ENCODE measurements at regions not wholly inside any gene's neighbourhood (a gene's known extent, or its start where the extent isn't known, plus 50 kb on each side); places are given as distances from the start of the nearest gene placed in this dataset.
"Not testable (repeated sequence)": the region's sequence is repeated elsewhere in the genome, so short reads cannot be mapped to it uniquely, and the experiment has no call there.

GRCh38 chr4:122100508-122100907 lies 51.6 kb upstream of the BLTP1 start:
- no peak for DNase-seq
- H3K27me3 Mint-ChIP-seq: peaks cover 2 to 45% (median 11%) of the 10 kb centered on the region in 5 donors
- POLR2A ChIA-PET: no interaction called here

DNA sequence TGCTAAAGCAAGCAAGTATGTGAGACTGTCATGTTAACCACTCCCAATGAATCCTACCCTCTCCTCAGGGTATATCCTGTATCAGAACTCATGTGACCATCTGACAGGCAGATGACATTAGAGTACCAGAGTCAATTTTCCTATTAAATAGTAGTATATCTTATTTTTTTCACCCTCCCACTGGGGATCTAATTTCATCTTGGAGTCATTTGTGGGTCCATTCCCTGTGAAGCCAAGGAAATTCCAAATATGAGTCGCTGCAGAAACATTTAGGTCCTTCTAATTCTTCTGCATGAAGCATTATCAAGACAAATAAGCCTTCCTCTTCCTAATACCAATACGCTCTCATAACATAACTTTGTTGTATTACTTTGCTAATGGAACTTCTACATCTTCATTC lies 52.2 kb upstream of the BLTP1 start:
- no peak for ATAC-seq
- Mint-ChIP-seq H3K9me3 (no peaks in the 10 kb centered on the region), H3K27ac (no peak overlapping the region), H3K27me3 (peaks cover 2 to 45% (median 11%) of the 10 kb centered on the region in 5 donors), H3K36me3 (no peaks in the 10 kb centered on the region), H3K4me3 (no peak overlapping the region), H3K4me1 (no peaks in the 10 kb centered on the region)
- POLR2A ChIA-PET: no interaction called here
- DNase-seq: no peak

More at GRCh38 chr4:122100508-122100907, 51.6 kb upstream of the BLTP1 start:
- Mint-ChIP-seq H3K27ac (no peak overlapping the region), H3K4me3 (no peak overlapping the region), H3K36me3 (no peaks in the 10 kb centered on the region), H3K4me1 (no peaks in the 10 kb centered on the region), H3K9me3 (no peaks in the 10 kb centered on the region)
- no peak for ATAC-seq

GRCh38 chr4:122091836-122092405 lies 60.2 kb upstream of the BLTP1 start:
- no peaks in the 10 kb centered on the region for H3K4me1 Mint-ChIP-seq
- H3K36me3 Mint-ChIP-seq: no peaks in the 10 kb centered on the region
- no peak for DNase-seq
- ATAC-seq: no peak
- no peak overlapping the region for H3K4me3 Mint-ChIP-seq
- H3K27ac Mint-ChIP-seq: no peak overlapping the region
- H3K27me3 Mint-ChIP-seq: peaks cover 5 to 49% (median 13%) of the 10 kb centered on the region in 5 donors
- no peaks in the 10 kb centered on the region for H3K9me3 Mint-ChIP-seq
- POLR2A ChIA-PET: no interaction called here

DNA sequence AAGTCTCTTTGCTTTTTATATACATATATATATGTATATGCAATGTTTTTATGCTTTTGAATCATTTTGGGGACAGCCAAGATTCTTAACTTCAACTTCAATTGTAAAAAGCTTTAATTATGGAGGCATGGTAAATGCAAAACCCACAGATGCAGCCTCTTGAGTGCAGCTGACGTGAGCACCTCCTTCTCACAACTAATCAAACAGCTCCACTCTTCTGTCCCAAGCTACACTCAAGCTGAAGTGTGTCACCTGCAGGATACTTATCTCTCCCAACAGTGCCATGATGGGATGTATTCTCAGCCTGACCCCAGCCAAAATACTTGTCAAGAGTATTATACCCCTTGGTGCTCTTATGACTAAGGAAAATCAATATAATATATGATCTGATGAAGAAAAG lies 60.7 kb upstream of the BLTP1 start:
- H3K9me3 Mint-ChIP-seq: no peaks in the 10 kb centered on the region
- POLR2A ChIA-PET: no interaction called here

DNA sequence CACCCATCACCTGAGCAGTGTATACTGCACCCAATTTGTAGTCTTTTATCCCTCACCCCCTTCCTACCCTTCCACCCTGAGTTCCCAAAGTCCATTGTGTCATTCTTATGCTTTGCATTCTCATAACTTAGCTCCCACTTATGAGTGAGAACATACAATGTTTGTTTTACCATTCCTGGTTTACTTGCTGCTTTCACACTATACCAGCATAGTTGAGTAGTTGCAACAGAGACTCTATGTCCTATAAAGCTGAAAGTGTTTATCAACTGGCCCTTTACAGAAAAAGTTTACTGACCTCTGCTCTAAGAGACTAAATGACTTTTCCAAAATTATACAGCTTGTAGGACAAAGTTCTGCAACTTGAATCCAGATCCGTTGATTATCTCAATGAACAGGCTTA lies 61.1 kb upstream of the BLTP1 start:
- POLR2A ChIA-PET: no interaction called here
- DNase-seq: no peak
- H3K36me3 Mint-ChIP-seq: no peaks in the 10 kb centered on the region
- H3K27ac Mint-ChIP-seq: no peak overlapping the region
- H3K4me3 Mint-ChIP-seq: no peak overlapping the region
- no peaks in the 10 kb centered on the region for H3K9me3 Mint-ChIP-seq
- ATAC-seq: no peak
- H3K27me3 Mint-ChIP-seq: peaks cover 4 to 41% (median 13%) of the 10 kb centered on the region in 5 donors
- H3K4me1 Mint-ChIP-seq: no peaks in the 10 kb centered on the region

More for the DNA sequence above, 60.7 kb upstream of the BLTP1 start:
- DNase-seq (no peak), ATAC-seq (no peak)
- Mint-ChIP-seq H3K36me3 (no peaks in the 10 kb centered on the region), H3K4me1 (no peaks in the 10 kb centered on the region), H3K4me3 (no peak overlapping the region), H3K27ac (no peak overlapping the region), H3K27me3 (peaks cover 6 to 45% (median 13%) of the 10 kb centered on the region in 5 donors)

DNA sequence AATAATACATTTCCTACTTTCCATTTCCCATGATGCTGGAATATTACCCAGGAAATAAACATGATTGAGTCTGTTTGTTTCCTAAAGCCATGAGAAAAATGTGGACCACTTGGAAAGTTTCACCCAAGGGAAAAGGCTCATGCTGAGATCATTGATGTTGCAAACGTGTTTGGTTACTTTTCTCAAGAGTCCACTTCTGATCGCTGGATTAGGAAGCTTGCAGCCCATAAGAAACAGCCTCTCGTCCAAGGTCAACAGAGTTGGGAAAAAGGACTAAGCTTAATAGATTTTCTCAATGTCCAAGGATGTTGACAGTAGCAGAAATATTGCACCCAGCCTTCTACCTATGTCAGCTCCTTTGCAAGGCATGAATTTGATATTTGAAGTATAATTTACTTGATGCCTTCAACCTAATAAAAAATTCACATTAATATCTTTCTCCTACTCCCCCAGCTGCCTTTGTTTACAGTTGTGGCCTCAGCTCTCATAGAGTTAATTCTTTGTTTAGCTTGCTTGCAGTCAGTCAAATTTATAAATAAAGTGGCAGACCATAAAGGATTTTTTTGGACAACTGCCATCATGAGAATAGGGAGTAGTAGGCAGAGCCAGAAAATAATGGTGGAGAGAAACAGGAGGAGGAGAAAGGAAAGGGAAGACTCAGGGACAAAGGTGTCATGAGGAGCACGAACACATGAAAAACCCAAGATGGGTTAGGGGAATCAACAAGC lies 65.6 kb upstream of the BLTP1 start:
- no peak overlapping the region for H3K27ac Mint-ChIP-seq
- no peaks in the 10 kb centered on the region for H3K9me3 Mint-ChIP-seq
- DNase-seq: no peak
- H3K4me1 Mint-ChIP-seq: no peaks in the 10 kb centered on the region
- H3K27me3 Mint-ChIP-seq: peaks cover 3 to 16% (median 6%) of the 10 kb centered on the region in 5 donors
- POLR2A ChIA-PET: no interaction called here
- no peak overlapping the region for H3K4me3 Mint-ChIP-seq
- ATAC-seq: no peak
- no peaks in the 10 kb centered on the region for H3K36me3 Mint-ChIP-seq

- H3K36me3 Mint-ChIP-seq: peaks cover 0 to 7% (median 0%) of the 10 kb centered on the region in 3 donors
- H3K4me1 Mint-ChIP-seq: no peaks in the 10 kb centered on the region
- H3K27ac Mint-ChIP-seq: no peak overlapping the region
- H3K9me3 Mint-ChIP-seq: no peaks in the 10 kb centered on the region
- DNase-seq (no peak), ATAC-seq (no peak)
- H3K4me3 Mint-ChIP-seq: no peak overlapping the region
- peaks cover 3 to 9% (median 6%) of the 10 kb centered on the region in 5 donors for H3K27me3 Mint-ChIP-seq
- POLR2A ChIA-PET: no interaction called here
These were observed 68.1 kb upstream of the BLTP1 start for GRCh38 chr4:122083989-122084388.

DNA sequence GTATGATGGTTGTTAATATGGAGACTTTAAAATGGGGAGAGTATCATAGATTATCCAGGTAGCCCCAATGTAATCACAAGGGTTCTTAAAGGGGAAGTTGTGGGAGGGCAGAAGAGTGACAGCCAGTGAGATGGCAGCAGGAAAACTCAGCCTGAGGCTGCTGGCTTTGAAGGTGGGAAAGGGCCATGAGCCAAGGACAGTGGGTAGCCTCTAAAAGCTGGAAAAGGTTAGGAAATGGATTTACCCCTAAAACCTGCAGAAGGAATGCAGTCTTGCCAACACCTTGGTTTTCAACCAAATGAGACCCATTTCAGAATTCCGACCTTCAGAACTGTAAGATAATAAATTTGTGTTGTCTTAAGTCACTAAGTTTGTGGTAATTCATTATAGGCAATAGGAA lies 68.8 kb upstream of the BLTP1 start:
- H3K27me3 Mint-ChIP-seq: peaks cover 3 to 10% (median 8%) of the 10 kb centered on the region in 5 donors
- no peak overlapping the region for H3K27ac Mint-ChIP-seq
- POLR2A ChIA-PET: no interaction called here
- H3K4me1 Mint-ChIP-seq: no peaks in the 10 kb centered on the region
- H3K4me3 Mint-ChIP-seq: no peak overlapping the region
- H3K9me3 Mint-ChIP-seq: no peaks in the 10 kb centered on the region
- ATAC-seq: no peak
- peaks cover 0 to 7% (median 0%) of the 10 kb centered on the region in 3 donors for H3K36me3 Mint-ChIP-seq
- no peak for DNase-seq

- no peak overlapping the region for H3K27ac Mint-ChIP-seq
- no peak for ATAC-seq
- DNase-seq: no peak
- no peak overlapping the region for H3K4me3 Mint-ChIP-seq
- H3K4me1 Mint-ChIP-seq: no peaks in the 10 kb centered on the region
- peaks cover 0 to 7% (median 0%) of the 10 kb centered on the region in 3 donors for H3K36me3 Mint-ChIP-seq
- H3K27me3 Mint-ChIP-seq: peaks cover 3 to 10% (median 7%) of the 10 kb centered on the region in 5 donors
- H3K9me3 Mint-ChIP-seq: no peaks in the 10 kb centered on the region
- POLR2A ChIA-PET: no interaction called here
These were observed 69.5 kb upstream of the BLTP1 start for GRCh38 chr4:122082661-122083060.

DNA sequence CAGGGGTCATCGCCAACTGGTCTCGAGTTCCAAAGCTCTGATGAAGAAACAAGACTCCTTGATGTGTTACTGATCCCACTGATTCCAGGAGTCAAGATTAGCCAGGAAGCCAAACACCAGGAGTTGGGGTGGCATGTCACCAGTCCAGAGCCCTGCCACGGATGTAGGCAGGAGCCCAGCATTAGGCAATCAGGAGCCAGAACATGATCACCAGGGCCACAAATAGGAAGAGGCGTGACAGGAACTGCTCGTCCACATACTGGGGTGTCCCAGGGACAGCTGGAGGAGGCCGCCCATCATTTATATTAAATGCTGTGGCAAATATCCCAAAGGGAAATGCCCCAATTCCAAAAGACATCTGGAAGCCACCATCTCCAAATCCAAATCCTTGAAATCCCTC lies 74.5 kb upstream of the BLTP1 start:
- peak overlapping the region in 1 of 10 donors; percentile 27 for H3K4me3 Mint-ChIP-seq
- peaks cover 0 to 24% (median 13%) of the 10 kb centered on the region in 5 donors for H3K27me3 Mint-ChIP-seq
- H3K36me3 Mint-ChIP-seq, H3K9me3 Mint-ChIP-seq, H3K4me1 Mint-ChIP-seq, H3K27ac Mint-ChIP-seq, ATAC-seq, POLR2A ChIA-PET, DNase-seq: not testable (repeated sequence)

GRCh38 chr4:122076835-122077234 lies 75.3 kb upstream of the BLTP1 start:
- H3K9me3 Mint-ChIP-seq, ATAC-seq, H3K4me1 Mint-ChIP-seq, H3K4me3 Mint-ChIP-seq, H3K36me3 Mint-ChIP-seq, POLR2A ChIA-PET, DNase-seq: not testable (repeated sequence)
- Mint-ChIP-seq H3K27ac (peak overlapping the region in 1 of 10 donors; percentile 25), H3K27me3 (peaks cover 0 to 27% (median 18%) of the 10 kb centered on the region in 5 donors)

DNA sequence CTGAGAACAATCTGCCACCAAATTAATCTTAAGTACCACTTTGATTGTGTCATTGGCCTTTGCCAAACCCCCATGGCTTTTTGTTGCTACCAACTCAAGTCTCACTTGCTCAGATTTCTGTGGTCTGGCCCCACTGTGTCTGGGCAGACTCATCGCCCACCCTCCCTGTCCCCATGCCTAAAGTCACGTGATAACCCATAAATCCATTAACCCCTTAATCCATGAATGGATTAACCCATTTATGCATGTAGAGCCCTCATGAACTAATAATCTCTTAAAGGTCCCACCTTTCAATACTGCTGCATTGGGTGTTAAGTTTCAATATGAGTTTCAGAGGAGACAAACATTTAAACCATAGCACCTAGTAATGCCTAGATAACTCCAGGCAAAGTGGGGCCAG lies 78.5 kb upstream of the BLTP1 start:
- Mint-ChIP-seq H3K36me3 (no peaks in the 10 kb centered on the region), H3K27ac (no peak overlapping the region), H3K4me1 (no peaks in the 10 kb centered on the region), H3K9me3 (no peaks in the 10 kb centered on the region), H3K4me3 (no peak overlapping the region), H3K27me3 (peaks cover 3 to 24% (median 17%) of the 10 kb centered on the region in 5 donors)
- ATAC-seq: no peak
- POLR2A ChIA-PET: no interaction called here
- no peak for DNase-seq

GRCh38 chr4:122065915-122066314 lies 86.2 kb upstream of the BLTP1 start:
- no peak overlapping the region for H3K4me3 Mint-ChIP-seq
- peaks cover 0 to 5% (median 0%) of the 10 kb centered on the region in 5 donors for H3K27me3 Mint-ChIP-seq
- POLR2A ChIA-PET: no interaction called here
- no peak for ATAC-seq
- no peak overlapping the region for H3K27ac Mint-ChIP-seq
- no peaks in the 10 kb centered on the region for H3K9me3 Mint-ChIP-seq
- DNase-seq: no peak
- H3K36me3 Mint-ChIP-seq: no peaks in the 10 kb centered on the region
- H3K4me1 Mint-ChIP-seq: no peaks in the 10 kb centered on the region

- H3K27ac Mint-ChIP-seq: no peak overlapping the region
- POLR2A ChIA-PET: no interaction called here
- no peaks in the 10 kb centered on the region for H3K9me3 Mint-ChIP-seq
- H3K4me3 Mint-ChIP-seq: no peak overlapping the region
- peaks cover 0 to 5% (median 0%) of the 10 kb centered on the region in 5 donors for H3K27me3 Mint-ChIP-seq
- no peak for ATAC-seq
- H3K36me3 Mint-ChIP-seq: no peaks in the 10 kb centered on the region
- no peak for DNase-seq
- H3K4me1 Mint-ChIP-seq: no peaks in the 10 kb centered on the region
These were observed 87.0 kb upstream of the BLTP1 start for GRCh38 chr4:122065149-122065548.

Data from naive thymus-derived CD8-positive, alpha-beta T cell (primary cell).